HEK293 (cell line): ENCODE measurements at regions not wholly inside any gene's neighbourhood (a gene's known extent, or its start where the extent isn't known, plus 50 kb on each side); places are given as distances from the start of the nearest gene placed in this dataset.

ENCODE experiments used
- CTCF ChIA-PET: fragments of 350-600 bp; formaldehyde crosslinking; extraction: SDS; loops from one replicate; lab custom pipeline; 2021; ENCODE audit warnings: antibody characterized with exemption; lab: Yijun Ruan, JAX
- POLR2A ChIA-PET: fragments of 300-600 bp; formaldehyde crosslinking; extraction: SDS; loops from one replicate; lab custom pipeline; 2020; ENCODE audit warnings: antibody characterized with exemption, inconsistent platforms; lab: Yijun Ruan, JAX
- H3K27ac ChIP-seq: fragments of 200-500 bp; sonication (Bioruptor generic); 2 replicates; pipeline ENCODE4 v1.5.1; 2014; ENCODE audit warnings: low read depth, low read length, control low read depth, inconsistent platforms; ENCODE audit errors: extremely low read depth
- H3K36me3 ChIP-seq, 2 experiments: fragments of 200-500 bp in 1 of 2; sonication (Bioruptor generic) in 1 of 2; 1 replicate in 1 of 2; 2 replicates in 1 of 2; pipeline ENCODE4 v1.5.1; 2014 to 2017; ENCODE audit warnings: inconsistent platforms in 2 of 2, low read length in 2 of 2; ENCODE audit not compliant: control insufficient read depth in 2 of 2, insufficient read depth in 1 of 2
- H3K4me1 ChIP-seq: fragments of 200-500 bp; sonication (Bioruptor generic); 2 replicates; pipeline ENCODE4 v1.5.1; 2014; ENCODE audit warnings: mild to moderate bottlenecking, low read length, inconsistent platforms; ENCODE audit not compliant: control insufficient read depth, insufficient read depth
- H3K4me3 ChIP-seq: 2 replicates; pipeline ENCODE4 v1.5.1; 2011; ENCODE audit warnings: low read depth, mild to moderate bottlenecking, control low read depth, low read length, moderate library complexity
- H3K9me3 ChIP-seq: fragments of 200-500 bp; sonication (Bioruptor generic); 2 replicates; pipeline ENCODE4 v1.5.1; 2014; ENCODE audit warnings: low read depth, low read length, inconsistent platforms; ENCODE audit not compliant: control insufficient read depth, insufficient read depth
- HOXA7 ChIP-seq: sonication (generic); formaldehyde crosslinking; IDR thresholded peaks from 2 replicates; pipeline ENCODE4 v1.8.1; 2022; ENCODE audit warnings: missing genetic modification reagents, borderline replicate concordance
- KLF7 ChIP-seq: fragments of 450-650 bp; formaldehyde crosslinking; IDR thresholded peaks from 2 replicates; pipeline ENCODE4 v1.5.1; 2016; ENCODE audit warnings: missing biosample characterization, missing genetic modification characterization, borderline replicate concordance
- MZF1 ChIP-seq: fragments of 450-650 bp; formaldehyde crosslinking; IDR thresholded peaks from 2 replicates; pipeline ENCODE4 v1.5.1; 2017; ENCODE audit warnings: missing biosample characterization, missing genetic modification characterization, borderline replicate concordance
- SP7 ChIP-seq: fragments of 450-650 bp; formaldehyde crosslinking; IDR thresholded peaks from 2 replicates; pipeline ENCODE4 v1.5.1; 2016; ENCODE audit warnings: missing biosample characterization, missing genetic modification characterization
- ZBTB21 ChIP-seq: fragments of 450-650 bp; formaldehyde crosslinking; IDR thresholded peaks from 2 replicates; pipeline ENCODE4 v1.5.1; 2017; ENCODE audit warnings: missing biosample characterization, missing genetic modification characterization
- ZNF112 ChIP-seq: fragments of 450-650 bp; formaldehyde crosslinking; IDR thresholded peaks from 2 replicates; pipeline ENCODE4 v1.5.0; 2017; ENCODE audit warnings: missing biosample characterization, missing genetic modification characterization
- ZNF174 ChIP-seq: fragments of 450-650 bp; formaldehyde crosslinking; IDR thresholded peaks from 2 replicates; pipeline ENCODE4 v1.5.0; 2017; ENCODE audit warnings: missing biosample characterization, mild to moderate bottlenecking, missing genetic modification characterization
- ZNF184 ChIP-seq: fragments of 450-650 bp; IDR thresholded peaks from 2 replicates; pipeline ENCODE4 v1.5.1; 2018; ENCODE audit warnings: missing biosample characterization, mild to moderate bottlenecking, missing genetic modification characterization
- ZNF37A ChIP-seq: fragments of 450-650 bp; IDR thresholded peaks from 2 replicates; pipeline ENCODE4 v1.5.1; 2018; ENCODE audit warnings: missing biosample characterization, missing genetic modification characterization
- ZNF423 ChIP-seq: fragments of 450-650 bp; formaldehyde crosslinking; IDR thresholded peaks from 2 replicates; pipeline ENCODE4 v1.5.1; 2016; ENCODE audit warnings: missing biosample characterization, missing genetic modification characterization
- ZNF514 ChIP-seq: fragments of 450-650 bp; formaldehyde crosslinking; IDR thresholded peaks from 2 replicates; pipeline ENCODE4 v1.5.1; 2016; ENCODE audit warnings: missing biosample characterization, missing genetic modification characterization
- ZNF571 ChIP-seq: fragments of 450-650 bp; formaldehyde crosslinking; IDR thresholded peaks from 2 replicates; pipeline ENCODE4 v1.5.0; 2017; ENCODE audit warnings: missing biosample characterization, missing genetic modification characterization
- ZNF701 ChIP-seq: fragments of 450-650 bp; formaldehyde crosslinking; IDR thresholded peaks from 2 replicates; pipeline ENCODE4 v1.5.1; 2016; ENCODE audit warnings: missing biosample characterization, missing genetic modification characterization
- TF ChIP-seq, protein P1 (sequence below): fragments of 450-650 bp; formaldehyde crosslinking; IDR thresholded peaks from 2 replicates; pipeline ENCODE4 v1.5.1; 2016; ENCODE audit warnings: missing biosample characterization, missing genetic modification characterization, low read depth
- TF ChIP-seq, protein P2 (sequence below): fragments of 450-650 bp; formaldehyde crosslinking; IDR thresholded peaks from 2 replicates; pipeline ENCODE4 v1.5.1; 2016; ENCODE audit warnings: missing biosample characterization, missing genetic modification characterization
- TF ChIP-seq, protein P3 (sequence below): fragments of 450-650 bp; formaldehyde crosslinking; IDR thresholded peaks from 2 replicates; pipeline ENCODE4 v1.5.1; 2017; ENCODE audit warnings: missing biosample characterization, missing genetic modification characterization
- TF ChIP-seq, protein P4 (sequence below): fragments of 450-650 bp; formaldehyde crosslinking; IDR thresholded peaks from 2 replicates; pipeline ENCODE4 v1.5.1; 2017; ENCODE audit warnings: missing biosample characterization, missing genetic modification characterization
- TF ChIP-seq, protein P5 (sequence below): fragments of 450-650 bp; formaldehyde crosslinking; IDR thresholded peaks from 2 replicates; pipeline ENCODE4 v1.5.0; 2017; ENCODE audit warnings: missing biosample characterization, missing genetic modification characterization, borderline replicate concordance
- TF ChIP-seq, protein P6 (sequence below): fragments of 450-650 bp; formaldehyde crosslinking; IDR thresholded peaks from 2 replicates; pipeline ENCODE4 v1.5.1; 2017; ENCODE audit warnings: missing biosample characterization, mild to moderate bottlenecking, missing genetic modification characterization, moderate library complexity

DNA sequence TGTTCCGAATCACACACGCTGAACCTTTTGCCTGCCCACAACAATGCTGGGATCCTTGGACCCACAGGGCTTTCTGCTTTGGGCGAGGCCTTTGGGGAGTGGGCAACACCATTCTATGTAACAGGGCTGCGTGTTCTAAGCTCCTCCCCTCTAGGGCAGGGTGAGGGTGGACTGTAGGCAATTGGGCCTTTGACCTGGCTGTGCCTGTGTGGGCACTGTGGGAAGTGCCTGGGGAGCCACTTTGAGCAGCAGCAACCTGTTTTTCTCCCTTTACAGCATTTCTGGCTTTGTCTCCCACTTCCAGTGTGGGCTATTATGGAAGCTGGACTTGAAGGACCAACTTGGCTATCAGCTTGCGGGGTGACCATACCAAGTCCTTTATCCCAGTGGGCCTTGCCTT is 128.9 kb upstream of the WSCD1 start:
- Histone ChIP-seq H3K9me3 (no peaks in the 10 kb centered on the region), H3K36me3 (no peaks in the 10 kb centered on the region), H3K27ac (no peak overlapping the region), H3K4me1 (no peaks in the 10 kb centered on the region), H3K4me3 (no peak overlapping the region)
- CTCF ChIA-PET, result no interaction called here
- POLR2A ChIA-PET, result no interaction called here
- TF ChIP-seq KLF7, result no peak
- TF ChIP-seq, protein P1, sequence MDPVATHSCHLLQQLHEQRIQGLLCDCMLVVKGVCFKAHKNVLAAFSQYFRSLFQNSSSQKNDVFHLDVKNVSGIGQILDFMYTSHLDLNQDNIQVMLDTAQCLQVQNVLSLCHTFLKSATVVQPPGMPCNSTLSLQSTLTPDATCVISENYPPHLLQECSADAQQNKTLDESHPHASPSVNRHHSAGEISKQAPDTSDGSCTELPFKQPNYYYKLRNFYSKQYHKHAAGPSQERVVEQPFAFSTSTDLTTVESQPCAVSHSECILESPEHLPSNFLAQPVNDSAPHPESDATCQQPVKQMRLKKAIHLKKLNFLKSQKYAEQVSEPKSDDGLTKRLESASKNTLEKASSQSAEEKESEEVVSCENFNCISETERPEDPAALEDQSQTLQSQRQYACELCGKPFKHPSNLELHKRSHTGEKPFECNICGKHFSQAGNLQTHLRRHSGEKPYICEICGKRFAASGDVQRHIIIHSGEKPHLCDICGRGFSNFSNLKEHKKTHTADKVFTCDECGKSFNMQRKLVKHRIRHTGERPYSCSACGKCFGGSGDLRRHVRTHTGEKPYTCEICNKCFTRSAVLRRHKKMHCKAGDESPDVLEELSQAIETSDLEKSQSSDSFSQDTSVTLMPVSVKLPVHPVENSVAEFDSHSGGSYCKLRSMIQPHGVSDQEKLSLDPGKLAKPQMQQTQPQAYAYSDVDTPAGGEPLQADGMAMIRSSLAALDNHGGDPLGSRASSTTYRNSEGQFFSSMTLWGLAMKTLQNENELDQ (tag by site-specific recombination), result no peak

DNA sequence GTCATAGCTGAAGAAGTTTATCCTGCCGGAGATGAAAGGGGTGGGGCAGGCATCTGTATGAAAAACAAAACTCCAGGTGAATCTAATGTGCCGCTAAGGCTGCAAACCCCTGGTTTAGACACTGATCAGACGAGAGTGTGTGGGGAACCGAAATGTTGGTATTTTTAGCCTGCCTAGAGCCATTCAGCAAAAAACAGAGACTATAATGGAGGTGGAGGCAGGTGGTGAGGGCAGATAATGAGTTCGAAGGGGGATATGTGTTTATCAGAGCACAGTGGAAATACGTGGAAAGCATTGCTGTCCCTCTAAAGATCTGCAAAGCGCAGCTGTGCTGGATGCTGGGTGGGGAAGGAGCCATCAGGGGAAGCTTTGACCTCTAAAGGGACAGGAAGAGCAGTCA is 127.5 kb upstream of the WSCD1 start:
- H3K36me3 ChIP-seq, result no peaks in the 10 kb centered on the region
- ChIA-PET CTCF (interaction anchor here (0.7 kb wide), 1 partner anchor 245 kb away, joined by 3 read pairs; no protein-coding TSS in a partner anchor), POLR2A (no interaction called here)
- H3K9me3 ChIP-seq, result no peaks in the 10 kb centered on the region
- no peak overlapping the region for H3K27ac ChIP-seq
- H3K4me1 ChIP-seq, result no peaks in the 10 kb centered on the region
- TF ChIP-seq HOXA7 (CRISPR knock-in tag) (no peak), ZNF174 (tag by site-specific recombination) (no peak), ZNF514 (tag by site-specific recombination) (no peak), MZF1 (no peak), ZNF571 (no peak)
- TF ChIP-seq, protein P2, sequence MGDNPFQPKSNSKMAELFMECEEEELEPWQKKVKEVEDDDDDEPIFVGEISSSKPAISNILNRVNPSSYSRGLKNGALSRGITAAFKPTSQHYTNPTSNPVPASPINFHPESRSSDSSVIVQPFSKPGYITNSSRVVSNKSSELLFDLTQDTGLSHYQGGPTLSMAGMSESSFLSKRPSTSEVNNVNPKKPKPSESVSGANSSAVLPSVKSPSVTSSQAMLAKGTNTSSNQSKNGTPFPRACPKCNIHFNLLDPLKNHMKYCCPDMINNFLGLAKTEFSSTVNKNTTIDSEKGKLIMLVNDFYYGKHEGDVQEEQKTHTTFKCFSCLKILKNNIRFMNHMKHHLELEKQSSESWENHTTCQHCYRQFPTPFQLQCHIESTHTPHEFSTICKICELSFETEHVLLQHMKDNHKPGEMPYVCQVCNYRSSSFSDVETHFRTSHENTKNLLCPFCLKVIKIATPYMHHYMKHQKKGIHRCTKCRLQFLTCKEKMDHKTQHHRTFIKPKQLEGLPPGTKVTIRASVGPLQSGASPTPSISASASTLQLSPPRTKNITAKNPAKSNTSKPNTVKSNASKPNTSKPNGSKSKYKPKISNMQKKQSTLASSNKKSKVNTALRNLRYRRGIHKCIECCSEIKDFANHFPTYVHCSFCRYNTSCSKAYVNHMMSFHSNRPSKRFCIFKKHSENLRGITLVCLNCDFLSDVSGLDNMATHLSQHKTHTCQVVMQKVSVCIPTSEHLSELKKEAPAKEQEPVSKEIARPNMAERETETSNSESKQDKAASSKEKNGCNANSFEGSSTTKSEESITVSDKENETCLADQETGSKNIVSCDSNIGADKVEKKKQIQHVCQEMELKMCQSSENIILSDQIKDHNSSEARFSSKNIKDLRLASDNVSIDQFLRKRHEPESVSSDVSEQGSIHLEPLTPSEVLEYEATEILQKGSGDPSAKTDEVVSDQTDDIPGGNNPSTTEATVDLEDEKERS (tag by site-specific recombination), result no peak
- no peak overlapping the region for H3K4me3 ChIP-seq

DNA sequence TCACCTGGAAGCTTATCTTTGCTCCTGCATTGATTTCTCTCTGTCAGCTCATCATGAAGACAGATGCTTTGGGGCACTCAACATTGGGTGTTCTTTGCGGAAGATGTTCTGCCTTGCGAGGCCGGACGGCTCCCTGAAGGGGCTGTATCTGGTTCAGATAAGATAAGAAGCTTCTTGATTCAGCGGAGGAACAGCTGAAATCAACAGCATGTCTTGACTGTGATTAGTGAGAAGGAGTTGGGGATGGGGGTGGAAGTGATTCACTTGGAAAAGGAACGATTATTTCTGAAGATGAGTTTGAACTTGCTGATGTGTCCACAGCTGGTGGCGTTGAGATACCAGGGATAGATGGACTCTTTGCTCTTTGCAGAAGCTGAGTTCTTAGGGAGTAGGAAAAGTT is 126.9 kb upstream of the WSCD1 start:
- Histone ChIP-seq H3K9me3 (no peaks in the 10 kb centered on the region), H3K36me3 (no peaks in the 10 kb centered on the region), H3K4me1 (no peaks in the 10 kb centered on the region), H3K4me3 (no peak overlapping the region), H3K27ac (no peak overlapping the region)
- ChIA-PET CTCF (no interaction called here), POLR2A (no interaction called here)
- TF ChIP-seq SP7 (tag by site-specific recombination) (no peak), ZNF184 (tag by site-specific recombination) (no peak), ZNF701 (tag by site-specific recombination) (no peak), ZNF423 (tag by site-specific recombination) (no peak), ZBTB21 (tag by site-specific recombination) (no peak), ZNF112 (tag by site-specific recombination) (no peak), ZNF37A (tag by site-specific recombination) (no peak)
- TF ChIP-seq, protein P3, sequence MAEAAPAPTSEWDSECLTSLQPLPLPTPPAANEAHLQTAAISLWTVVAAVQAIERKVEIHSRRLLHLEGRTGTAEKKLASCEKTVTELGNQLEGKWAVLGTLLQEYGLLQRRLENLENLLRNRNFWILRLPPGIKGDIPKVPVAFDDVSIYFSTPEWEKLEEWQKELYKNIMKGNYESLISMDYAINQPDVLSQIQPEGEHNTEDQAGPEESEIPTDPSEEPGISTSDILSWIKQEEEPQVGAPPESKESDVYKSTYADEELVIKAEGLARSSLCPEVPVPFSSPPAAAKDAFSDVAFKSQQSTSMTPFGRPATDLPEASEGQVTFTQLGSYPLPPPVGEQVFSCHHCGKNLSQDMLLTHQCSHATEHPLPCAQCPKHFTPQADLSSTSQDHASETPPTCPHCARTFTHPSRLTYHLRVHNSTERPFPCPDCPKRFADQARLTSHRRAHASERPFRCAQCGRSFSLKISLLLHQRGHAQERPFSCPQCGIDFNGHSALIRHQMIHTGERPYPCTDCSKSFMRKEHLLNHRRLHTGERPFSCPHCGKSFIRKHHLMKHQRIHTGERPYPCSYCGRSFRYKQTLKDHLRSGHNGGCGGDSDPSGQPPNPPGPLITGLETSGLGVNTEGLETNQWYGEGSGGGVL (tag by site-specific recombination), result no peak
- TF ChIP-seq, protein P4, sequence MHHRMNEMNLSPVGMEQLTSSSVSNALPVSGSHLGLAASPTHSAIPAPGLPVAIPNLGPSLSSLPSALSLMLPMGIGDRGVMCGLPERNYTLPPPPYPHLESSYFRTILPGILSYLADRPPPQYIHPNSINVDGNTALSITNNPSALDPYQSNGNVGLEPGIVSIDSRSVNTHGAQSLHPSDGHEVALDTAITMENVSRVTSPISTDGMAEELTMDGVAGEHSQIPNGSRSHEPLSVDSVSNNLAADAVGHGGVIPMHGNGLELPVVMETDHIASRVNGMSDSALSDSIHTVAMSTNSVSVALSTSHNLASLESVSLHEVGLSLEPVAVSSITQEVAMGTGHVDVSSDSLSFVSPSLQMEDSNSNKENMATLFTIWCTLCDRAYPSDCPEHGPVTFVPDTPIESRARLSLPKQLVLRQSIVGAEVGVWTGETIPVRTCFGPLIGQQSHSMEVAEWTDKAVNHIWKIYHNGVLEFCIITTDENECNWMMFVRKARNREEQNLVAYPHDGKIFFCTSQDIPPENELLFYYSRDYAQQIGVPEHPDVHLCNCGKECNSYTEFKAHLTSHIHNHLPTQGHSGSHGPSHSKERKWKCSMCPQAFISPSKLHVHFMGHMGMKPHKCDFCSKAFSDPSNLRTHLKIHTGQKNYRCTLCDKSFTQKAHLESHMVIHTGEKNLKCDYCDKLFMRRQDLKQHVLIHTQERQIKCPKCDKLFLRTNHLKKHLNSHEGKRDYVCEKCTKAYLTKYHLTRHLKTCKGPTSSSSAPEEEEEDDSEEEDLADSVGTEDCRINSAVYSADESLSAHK, result no peak
- TF ChIP-seq, protein P5, sequence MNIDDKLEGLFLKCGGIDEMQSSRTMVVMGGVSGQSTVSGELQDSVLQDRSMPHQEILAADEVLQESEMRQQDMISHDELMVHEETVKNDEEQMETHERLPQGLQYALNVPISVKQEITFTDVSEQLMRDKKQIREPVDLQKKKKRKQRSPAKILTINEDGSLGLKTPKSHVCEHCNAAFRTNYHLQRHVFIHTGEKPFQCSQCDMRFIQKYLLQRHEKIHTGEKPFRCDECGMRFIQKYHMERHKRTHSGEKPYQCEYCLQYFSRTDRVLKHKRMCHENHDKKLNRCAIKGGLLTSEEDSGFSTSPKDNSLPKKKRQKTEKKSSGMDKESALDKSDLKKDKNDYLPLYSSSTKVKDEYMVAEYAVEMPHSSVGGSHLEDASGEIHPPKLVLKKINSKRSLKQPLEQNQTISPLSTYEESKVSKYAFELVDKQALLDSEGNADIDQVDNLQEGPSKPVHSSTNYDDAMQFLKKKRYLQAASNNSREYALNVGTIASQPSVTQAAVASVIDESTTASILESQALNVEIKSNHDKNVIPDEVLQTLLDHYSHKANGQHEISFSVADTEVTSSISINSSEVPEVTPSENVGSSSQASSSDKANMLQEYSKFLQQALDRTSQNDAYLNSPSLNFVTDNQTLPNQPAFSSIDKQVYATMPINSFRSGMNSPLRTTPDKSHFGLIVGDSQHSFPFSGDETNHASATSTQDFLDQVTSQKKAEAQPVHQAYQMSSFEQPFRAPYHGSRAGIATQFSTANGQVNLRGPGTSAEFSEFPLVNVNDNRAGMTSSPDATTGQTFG (tag by site-specific recombination), result no peak
- TF ChIP-seq, protein P6, sequence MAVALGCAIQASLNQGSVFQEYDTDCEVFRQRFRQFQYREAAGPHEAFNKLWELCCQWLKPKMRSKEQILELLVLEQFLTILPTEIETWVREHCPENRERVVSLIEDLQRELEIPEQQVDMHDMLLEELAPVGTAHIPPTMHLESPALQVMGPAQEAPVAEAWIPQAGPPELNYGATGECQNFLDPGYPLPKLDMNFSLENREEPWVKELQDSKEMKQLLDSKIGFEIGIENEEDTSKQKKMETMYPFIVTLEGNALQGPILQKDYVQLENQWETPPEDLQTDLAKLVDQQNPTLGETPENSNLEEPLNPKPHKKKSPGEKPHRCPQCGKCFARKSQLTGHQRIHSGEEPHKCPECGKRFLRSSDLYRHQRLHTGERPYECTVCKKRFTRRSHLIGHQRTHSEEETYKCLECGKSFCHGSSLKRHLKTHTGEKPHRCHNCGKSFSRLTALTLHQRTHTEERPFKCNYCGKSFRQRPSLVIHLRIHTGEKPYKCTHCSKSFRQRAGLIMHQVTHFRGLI (tag by site-specific recombination), result no peak
